Chondrocyte (in vitro differentiated cells): ENCODE measurements at regions not wholly inside any gene's neighbourhood (a gene's known extent, or its start where the extent isn't known, plus 50 kb on each side); places are given as distances from the start of the nearest gene placed in this dataset.
A peak's percentile ranks its signal among the peaks of the same experiment; 100 is the strongest.
"Not testable (repeated sequence)": the region's sequence is repeated elsewhere in the genome, so short reads cannot be mapped to it uniquely, and the experiment has no call there.

ENCODE experiments used
- DNase-seq: peaks from one replicate; pipeline ENCODE4 v3.0.0; 2021; ENCODE audit warnings: mixed read lengths, low spot score
- H3K27ac Mint-ChIP-seq: one replicate; pipeline ENCODE4 v1.8.0; 2021; ENCODE audit warnings: mild to moderate bottlenecking, moderate library complexity, mixed read lengths; ENCODE audit not compliant: unreplicated experiment
- H3K27me3 Mint-ChIP-seq: 2 replicates; pipeline ENCODE4 v1.8.0; 2021; ENCODE audit warnings: low read depth, mixed read lengths
- H3K36me3 Mint-ChIP-seq: 2 replicates; pipeline ENCODE4 v1.8.0; 2021; ENCODE audit warnings: low read depth, mixed read lengths
- H3K4me1 Mint-ChIP-seq: 2 replicates; pipeline ENCODE4 v1.8.0; 2021; ENCODE audit warnings: low read depth, mild to moderate bottlenecking, mixed read lengths
- H3K4me3 Mint-ChIP-seq: one replicate; pipeline ENCODE4 v1.8.0; 2021; ENCODE audit warnings: mild to moderate bottlenecking, moderate library complexity, mixed read lengths; ENCODE audit not compliant: unreplicated experiment
- H3K9me3 Mint-ChIP-seq: 2 replicates; pipeline ENCODE4 v1.8.0; 2021; ENCODE audit warnings: low read depth, mixed read lengths
- CTCF ChIP-seq: fragments of 200-600 bp; sonication (generic); IDR thresholded peaks from 2 replicates; pipeline ENCODE4 v1.5.0; 2021; ENCODE audit warnings: antibody characterized with exemption, mild to moderate bottlenecking, moderate library complexity

- H3K27ac Mint-ChIP-seq = no peak overlapping the region
These were observed 458.5 kb downstream of the TFEC start for GRCh38 chr7:115572111-115572510.

GRCh38 chr7:115561335-115562110 is 469.0 kb downstream of the TFEC start:
- Mint-ChIP-seq H3K9me3 (no peaks in the 10 kb centered on the region), H3K4me3 (no peak overlapping the region), H3K4me1 (peaks cover 22% of the 10 kb centered on the region), H3K36me3 (no peaks in the 10 kb centered on the region), H3K27ac (peak overlapping the region; percentile 43), H3K27me3 (no peaks in the 10 kb centered on the region)
- no peak for DNase-seq
- no peak for TF ChIP-seq CTCF

More at GRCh38 chr7:115572111-115572510, 458.5 kb downstream of the TFEC start:
- no peak overlapping the region for H3K4me3 Mint-ChIP-seq
- no peak for TF ChIP-seq CTCF
- H3K9me3 Mint-ChIP-seq = no peaks in the 10 kb centered on the region
- DNase-seq = no peak
- H3K27me3 Mint-ChIP-seq = no peaks in the 10 kb centered on the region
- no peaks in the 10 kb centered on the region for H3K36me3 Mint-ChIP-seq
- H3K4me1 Mint-ChIP-seq = peaks cover 10% of the 10 kb centered on the region

GRCh38 chr7:115559877-115560276 is 470.7 kb downstream of the TFEC start:
- DNase-seq = no peak
- Mint-ChIP-seq H3K27me3 (no peaks in the 10 kb centered on the region), H3K4me1 (peaks cover 22% of the 10 kb centered on the region), H3K36me3 (no peaks in the 10 kb centered on the region), H3K9me3 (no peaks in the 10 kb centered on the region), H3K27ac (no peak overlapping the region), H3K4me3 (no peak overlapping the region)
- TF ChIP-seq CTCF = peak; percentile 6

GRCh38 chr7:115558161-115558560 is 472.4 kb downstream of the TFEC start:
- no peak for TF ChIP-seq CTCF
- no peak for DNase-seq

GRCh38 chr7:115557296-115557695 is 473.3 kb downstream of the TFEC start:
- H3K4me1 Mint-ChIP-seq = peaks cover 17% of the 10 kb centered on the region
- not testable (repeated sequence) for H3K27me3 Mint-ChIP-seq, H3K4me3 Mint-ChIP-seq, H3K36me3 Mint-ChIP-seq, H3K27ac Mint-ChIP-seq, DNase-seq, H3K9me3 Mint-ChIP-seq

More at GRCh38 chr7:115558161-115558560, 472.4 kb downstream of the TFEC start:
- H3K27ac Mint-ChIP-seq = no peak overlapping the region
- H3K9me3 Mint-ChIP-seq = no peaks in the 10 kb centered on the region
- H3K4me1 Mint-ChIP-seq = peaks cover 17% of the 10 kb centered on the region
- no peak overlapping the region for H3K4me3 Mint-ChIP-seq
- H3K36me3 Mint-ChIP-seq = no peaks in the 10 kb centered on the region
- no peaks in the 10 kb centered on the region for H3K27me3 Mint-ChIP-seq

GRCh38 chr7:115552766-115553165 is 477.8 kb downstream of the TFEC start:
- TF ChIP-seq CTCF = no peak
- Mint-ChIP-seq H3K4me3 (no peak overlapping the region), H3K27me3 (no peaks in the 10 kb centered on the region), H3K36me3 (no peaks in the 10 kb centered on the region), H3K9me3 (no peaks in the 10 kb centered on the region), H3K4me1 (peaks cover 8% of the 10 kb centered on the region), H3K27ac (no peak overlapping the region)
- DNase-seq = no peak
